Choroid plexus epithelial cell (primary cell): ENCODE measurements at regions not wholly inside any gene's neighbourhood (a gene's known extent, or its start where the extent isn't known, plus 50 kb on each side); places are given as distances from the start of the nearest gene placed in this dataset.
A peak's percentile ranks its signal among the peaks of the same experiment; 100 is the strongest.

ENCODE experiments used
- DNase-seq: peaks from one replicate; pipeline ENCODE4 v3.0.0-alpha.2; 2010; ENCODE audit warnings: low read depth
- H3K4me3 ChIP-seq: 2 replicates; pipeline ENCODE4 v1.5.1; 2011; ENCODE audit warnings: low read depth, mild to moderate bottlenecking, control low read depth, low read length, moderate library complexity
- CTCF ChIP-seq: conservative IDR thresholded peaks from 2 replicates; pipeline ENCODE4 v1.5.1; 2011; ENCODE audit warnings: low read depth, mild to moderate bottlenecking, control low read depth, inconsistent platforms, low read length, moderate library complexity

- DNase-seq = no peak
Observed at GRCh38 chr4:123624959-123625358, 228.4 kb downstream of the SPRY1 start.

DNA sequence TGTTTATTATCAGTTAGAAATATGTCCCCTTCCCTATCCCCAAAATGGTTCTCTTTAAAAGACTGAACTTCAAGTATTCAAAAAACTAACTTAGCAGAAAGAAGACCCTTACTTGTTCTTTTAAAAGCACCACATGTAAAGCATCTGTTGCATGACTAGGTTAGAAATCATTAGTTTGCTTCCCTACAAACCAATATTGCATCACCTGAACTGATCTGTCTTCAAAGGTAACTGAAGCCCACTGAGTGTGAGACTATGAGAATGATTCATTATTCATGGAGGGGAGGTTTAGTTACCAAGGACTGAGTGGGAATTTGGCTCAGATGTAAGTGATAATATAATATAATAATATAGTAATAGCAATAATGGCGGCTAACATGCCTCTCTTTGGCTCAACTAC lies 231.7 kb downstream of the SPRY1 start:
- no peak overlapping the region for H3K4me3 ChIP-seq
- no peak for DNase-seq
- TF ChIP-seq CTCF = no peak

More at GRCh38 chr4:123624959-123625358, 228.4 kb downstream of the SPRY1 start:
- TF ChIP-seq CTCF = no peak
- no peak overlapping the region for H3K4me3 ChIP-seq

- no peak overlapping the region for H3K4me3 ChIP-seq
- no peak for TF ChIP-seq CTCF
- no peak for DNase-seq
Observed at GRCh38 chr4:123631786-123632692, 235.4 kb downstream of the SPRY1 start.

DNA sequence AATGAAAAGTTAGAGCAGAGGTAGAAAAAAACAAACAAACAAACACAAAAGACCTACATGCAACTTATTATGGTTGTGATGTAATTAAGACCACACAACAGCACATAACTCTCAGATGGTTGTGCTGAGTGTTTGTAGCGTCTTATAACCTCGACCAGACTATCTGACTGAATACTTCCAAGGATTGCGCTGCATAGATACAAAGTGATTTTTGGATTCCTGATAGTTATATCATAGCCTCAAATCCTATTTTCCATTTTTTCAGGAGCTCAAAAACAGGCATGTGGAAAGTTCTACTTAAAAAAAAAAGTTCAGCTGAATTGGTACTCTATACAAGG lies 236.1 kb downstream of the SPRY1 start:
- H3K4me3 ChIP-seq = no peak overlapping the region
- TF ChIP-seq CTCF = no peak
- no peak for DNase-seq

DNA sequence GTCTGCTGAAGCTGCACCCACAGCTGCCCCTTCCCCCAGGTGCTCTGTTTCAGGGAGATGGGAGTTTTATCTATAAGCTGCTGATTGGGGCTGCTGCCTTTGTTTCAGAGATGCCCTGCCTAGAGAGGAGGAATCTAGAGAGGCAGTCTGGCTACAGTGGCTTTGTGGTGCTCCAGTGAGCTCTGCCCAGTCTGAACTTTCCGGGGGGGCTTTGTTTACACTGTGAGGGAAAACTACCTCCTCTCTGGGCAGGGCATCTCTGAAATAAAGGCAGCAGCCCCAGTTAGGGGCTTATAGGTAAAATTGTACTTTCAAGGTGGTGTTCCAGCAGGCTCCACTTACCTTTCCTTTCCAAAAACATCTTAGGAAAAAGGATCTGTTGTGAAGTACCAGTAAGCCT lies 242.2 kb downstream of the SPRY1 start:
- no peak for TF ChIP-seq CTCF
- no peak for DNase-seq
- H3K4me3 ChIP-seq = no peak overlapping the region

- DNase-seq = peak; percentile 59
- no peak for TF ChIP-seq CTCF
- no peak overlapping the region for H3K4me3 ChIP-seq
Observed at GRCh38 chr4:123640271-123640670, 243.7 kb downstream of the SPRY1 start.

- DNase-seq = no peak
- no peak for TF ChIP-seq CTCF
- no peak overlapping the region for H3K4me3 ChIP-seq
Observed at GRCh38 chr4:123640824-123641223, 244.2 kb downstream of the SPRY1 start.
